ENCODE measurements at regions not wholly inside any gene's neighbourhood (a gene's known extent, or its start where the extent isn't known, plus 50 kb on each side); places are given as distances from the start of the nearest gene placed in this dataset.
"Not testable (repeated sequence)": the region's sequence is repeated elsewhere in the genome, so short reads cannot be mapped to it uniquely, and the experiment has no call there.

- not testable (repeated sequence) for H3K9ac ChIP-seq (ENCODE audit: low read length); H2BK12ac ChIP-seq (ENCODE audit: low read length); H2BK120ac ChIP-seq (ENCODE audit: insufficient read depth, low read length, poor library complexity); H3K9me3 ChIP-seq (ENCODE audit: insufficient read depth, low read depth, low read length); DNase-seq; H3K36me3 ChIP-seq (ENCODE audit: control insufficient read depth in 1 of 2, insufficient read depth in 2 of 2, low read length in 2 of 2); H3K23ac ChIP-seq (ENCODE audit: low read length); H2AFZ ChIP-seq (ENCODE audit: insufficient read depth, low read length, poor library complexity); H4K12ac ChIP-seq (ENCODE audit: low read depth, low read length); H2BK5ac ChIP-seq (ENCODE audit: low read depth, low read length, poor library complexity); H3K79me1 ChIP-seq (ENCODE audit: low read length); H3K4me3 ChIP-seq (ENCODE audit: low read depth, low read length); H4K91ac ChIP-seq (ENCODE audit: low read depth, low read length); H3K18ac ChIP-seq (ENCODE audit: low read length); H3K4me1 ChIP-seq (ENCODE audit: control insufficient read depth in 1 of 2, insufficient read depth in 2 of 2, low read length in 2 of 2); H3K79me2 ChIP-seq (ENCODE audit: control insufficient read depth, insufficient read depth, low read length, poor library complexity); H3K4ac ChIP-seq (ENCODE audit: low read depth, low read length); H3K27ac ChIP-seq (ENCODE audit: low read depth, low read length); H3K27me3 ChIP-seq (ENCODE audit: insufficient read depth, low read length); H2AK5ac ChIP-seq (ENCODE audit: low read length); H3K14ac ChIP-seq (ENCODE audit: low read length); H4K8ac ChIP-seq (ENCODE audit: low read depth, low read length); H3K4me2 ChIP-seq (ENCODE audit: low read length)
- WGBS (ENCODE audit: extremely low coverage, insufficient coverage, insufficient read length) = no CpG with 5 or more reads among the region's 11 CpGs
Measured at GRCh38 chr21:6136732-6137131, 4384.7 kb upstream of the TPTE start.

GRCh38 chr21:6138244-6139136, 4382.9 kb upstream of the TPTE start:
- not testable (repeated sequence) for DNase-seq; H3K79me2 ChIP-seq (ENCODE audit: control insufficient read depth, insufficient read depth, low read length, poor library complexity); H3K79me1 ChIP-seq (ENCODE audit: low read length)

GRCh38 chr21:6139331-6139730, 4382.1 kb upstream of the TPTE start:
- not testable (repeated sequence) for H3K27ac ChIP-seq (ENCODE audit: low read depth, low read length); H3K36me3 ChIP-seq (ENCODE audit: control insufficient read depth in 1 of 2, insufficient read depth in 2 of 2, low read length in 2 of 2); H4K8ac ChIP-seq (ENCODE audit: low read depth, low read length); H4K12ac ChIP-seq (ENCODE audit: low read depth, low read length); H3K18ac ChIP-seq (ENCODE audit: low read length); H2AK5ac ChIP-seq (ENCODE audit: low read length); H2BK5ac ChIP-seq (ENCODE audit: low read depth, low read length, poor library complexity); H3K79me2 ChIP-seq (ENCODE audit: control insufficient read depth, insufficient read depth, low read length, poor library complexity); DNase-seq; H3K27me3 ChIP-seq (ENCODE audit: insufficient read depth, low read length); H3K9ac ChIP-seq (ENCODE audit: low read length); H3K4me3 ChIP-seq (ENCODE audit: low read depth, low read length); H2AFZ ChIP-seq (ENCODE audit: insufficient read depth, low read length, poor library complexity); H3K9me3 ChIP-seq (ENCODE audit: insufficient read depth, low read depth, low read length); H3K14ac ChIP-seq (ENCODE audit: low read length); H3K4ac ChIP-seq (ENCODE audit: low read depth, low read length); H2BK120ac ChIP-seq (ENCODE audit: insufficient read depth, low read length, poor library complexity); H3K4me2 ChIP-seq (ENCODE audit: low read length); H3K79me1 ChIP-seq (ENCODE audit: low read length); H3K4me1 ChIP-seq (ENCODE audit: control insufficient read depth in 1 of 2, insufficient read depth in 2 of 2, low read length in 2 of 2); H3K23ac ChIP-seq (ENCODE audit: low read length); H4K91ac ChIP-seq (ENCODE audit: low read depth, low read length); H2BK12ac ChIP-seq (ENCODE audit: low read length)
- WGBS (ENCODE audit: extremely low coverage, insufficient coverage, insufficient read length) = no CpG with 5 or more reads among the region's 10 CpGs

More at GRCh38 chr21:6138244-6139136, 4382.9 kb upstream of the TPTE start:
- H4K12ac ChIP-seq (ENCODE audit: low read depth, low read length); H2BK5ac ChIP-seq (ENCODE audit: low read depth, low read length, poor library complexity); H3K27me3 ChIP-seq (ENCODE audit: insufficient read depth, low read length); H3K27ac ChIP-seq (ENCODE audit: low read depth, low read length); H3K18ac ChIP-seq (ENCODE audit: low read length); H3K23ac ChIP-seq (ENCODE audit: low read length); H2BK120ac ChIP-seq (ENCODE audit: insufficient read depth, low read length, poor library complexity); H3K14ac ChIP-seq (ENCODE audit: low read length); H2AFZ ChIP-seq (ENCODE audit: insufficient read depth, low read length, poor library complexity); H2AK5ac ChIP-seq (ENCODE audit: low read length); H4K8ac ChIP-seq (ENCODE audit: low read depth, low read length); H3K9ac ChIP-seq (ENCODE audit: low read length); H3K4ac ChIP-seq (ENCODE audit: low read depth, low read length); H4K91ac ChIP-seq (ENCODE audit: low read depth, low read length); H3K9me3 ChIP-seq (ENCODE audit: insufficient read depth, low read depth, low read length); H3K4me2 ChIP-seq (ENCODE audit: low read length); H2BK12ac ChIP-seq (ENCODE audit: low read length); H3K4me3 ChIP-seq (ENCODE audit: low read depth, low read length); H3K36me3 ChIP-seq (ENCODE audit: control insufficient read depth in 1 of 2, insufficient read depth in 2 of 2, low read length in 2 of 2); H3K4me1 ChIP-seq (ENCODE audit: control insufficient read depth in 1 of 2, insufficient read depth in 2 of 2, low read length in 2 of 2): not testable (repeated sequence)
- no CpG with 5 or more reads among the region's 46 CpGs for WGBS (ENCODE audit: extremely low coverage, insufficient coverage, insufficient read length)

GRCh38 chr21:6139862-6140261, 4381.5 kb upstream of the TPTE start:
- not testable (repeated sequence) for H3K79me1 ChIP-seq (ENCODE audit: low read length); H3K18ac ChIP-seq (ENCODE audit: low read length); H3K9me3 ChIP-seq (ENCODE audit: insufficient read depth, low read depth, low read length); H4K12ac ChIP-seq (ENCODE audit: low read depth, low read length); H3K36me3 ChIP-seq (ENCODE audit: control insufficient read depth in 1 of 2, insufficient read depth in 2 of 2, low read length in 2 of 2); H2AFZ ChIP-seq (ENCODE audit: insufficient read depth, low read length, poor library complexity); H4K91ac ChIP-seq (ENCODE audit: low read depth, low read length); H2BK12ac ChIP-seq (ENCODE audit: low read length); H3K4ac ChIP-seq (ENCODE audit: low read depth, low read length); DNase-seq; H4K8ac ChIP-seq (ENCODE audit: low read depth, low read length); H3K4me1 ChIP-seq (ENCODE audit: control insufficient read depth in 1 of 2, insufficient read depth in 2 of 2, low read length in 2 of 2); H3K79me2 ChIP-seq (ENCODE audit: control insufficient read depth, insufficient read depth, low read length, poor library complexity); H2AK5ac ChIP-seq (ENCODE audit: low read length); H3K27me3 ChIP-seq (ENCODE audit: insufficient read depth, low read length); H3K27ac ChIP-seq (ENCODE audit: low read depth, low read length); H3K14ac ChIP-seq (ENCODE audit: low read length); H2BK120ac ChIP-seq (ENCODE audit: insufficient read depth, low read length, poor library complexity); H3K23ac ChIP-seq (ENCODE audit: low read length); H3K9ac ChIP-seq (ENCODE audit: low read length); H3K4me3 ChIP-seq (ENCODE audit: low read depth, low read length); H2BK5ac ChIP-seq (ENCODE audit: low read depth, low read length, poor library complexity); H3K4me2 ChIP-seq (ENCODE audit: low read length)
- WGBS (ENCODE audit: extremely low coverage, insufficient coverage, insufficient read length) = no CpG with 5 or more reads among the region's 3 CpGs

Measured in trophoblast cell (in vitro differentiated cells and primary cell).